Transverse colon (tissue), 4 donors: ENCODE measurements at regions not wholly inside any gene's neighbourhood (a gene's known extent, or its start where the extent isn't known, plus 50 kb on each side); places are given as distances from the start of the nearest gene placed in this dataset.

Experiments used
- CTCF ChIP-seq, 5 experiments: fragments of 200-600 bp in 3 of 5; fragments of 450-650 bp in 2 of 5; sonication (generic) in 3 of 5; IDR thresholded peaks; 1 replicate in 2 of 5; 2 replicates in 3 of 5; pipeline ENCODE4 v1.5.1; 2016 to 2017; ENCODE audit warnings: antibody characterized with exemption in 5 of 5, inconsistent platforms in 3 of 5, mild to moderate bottlenecking in 2 of 5, moderate library complexity in 1 of 5
- EP300 ChIP-seq: sonication (generic); formaldehyde crosslinking; IDR thresholded peaks from one replicate; pipeline ENCODE4 v1.6.1; 2017; ENCODE audit warnings: antibody characterized with exemption, low read depth
- POLR2A ChIP-seq: fragments of 450-650 bp; IDR thresholded peaks from one replicate; pipeline ENCODE4 v1.6.1; 2016; ENCODE audit warnings: antibody characterized with exemption, mild to moderate bottlenecking, moderate library complexity
- POLR2AphosphoS5 ChIP-seq, 3 donors: sonication (generic); formaldehyde crosslinking; IDR thresholded peaks; one replicate each; pipeline ENCODE4 v1.6.1; 2016; ENCODE audit warnings: antibody characterized with exemption in 3 of 3

- TF ChIP-seq POLR2AphosphoS5 (IDR thresholded peaks at IDR 0.05) (no peak), CTCF (IDR thresholded peaks at IDR 0.05) (no peak), EP300 (no peak), POLR2A (no peak)
Observed at GRCh38 chr16:86225905-86226371, 284.4 kb upstream of the FOXF1 start.
